ENCODE measurements at regions not wholly inside any gene's neighbourhood (a gene's known extent, or its start where the extent isn't known, plus 50 kb on each side); places are given as distances from the start of the nearest gene placed in this dataset.

- TF ChIP-seq CTCF (IDR thresholded peaks at IDR 0.05) (no peak), EZH2phosphoT487 (IDR thresholded peaks at IDR 0.05) (no peak)
Observed at GRCh38 chr18:38932752-38933151, 1367.2 kb upstream of the CELF4 start.
